ENCODE measurements at regions not wholly inside any gene's neighbourhood (a gene's known extent, or its start where the extent isn't known, plus 50 kb on each side); places are given as distances from the start of the nearest gene placed in this dataset.

- 95% methylated on average over 3 of the region's 3 CpGs for WGBS
- Histone ChIP-seq H3K27me3 (ENCODE audit: insufficient read depth, low read length) (no peaks in the 10 kb centered on the region), H3K4me1 (ENCODE audit: insufficient read depth, low read length) (no peaks in the 10 kb centered on the region), H3K4me3 (ENCODE audit: low read length) (no peak overlapping the region), H3K9ac (ENCODE audit: low read depth, low read length) (no peak overlapping the region), H3K9me3 (ENCODE audit: insufficient read depth, low read depth, low read length) (peaks cover 2% of the 10 kb centered on the region; the same call in 1 of the 2 replicates), H3K27ac (ENCODE audit: low read depth, low read length) (no peak overlapping the region), H3K36me3 (ENCODE audit: insufficient read depth, low read length) (no peaks in the 10 kb centered on the region)
These were observed 91.4 kb downstream of the SUDS3 start for GRCh38 chr12:118467641-118468305.

- Histone ChIP-seq H3K4me1 (ENCODE audit: insufficient read depth, low read length) (no peaks in the 10 kb centered on the region), H3K4me3 (ENCODE audit: low read length) (no peak overlapping the region), H3K9ac (ENCODE audit: low read depth, low read length) (no peak overlapping the region), H3K9me3 (ENCODE audit: insufficient read depth, low read depth, low read length) (peaks cover 2% of the 10 kb centered on the region; the same call in 1 of the 2 replicates), H3K27me3 (ENCODE audit: insufficient read depth, low read length) (no peaks in the 10 kb centered on the region), H3K27ac (ENCODE audit: low read depth, low read length) (no peak overlapping the region), H3K36me3 (ENCODE audit: insufficient read depth, low read length) (no peaks in the 10 kb centered on the region)
- WGBS: 94% methylated on average over 1 of the region's 1 CpG
These were observed 96.6 kb downstream of the SUDS3 start for GRCh38 chr12:118472940-118473339.

- no peaks in the 10 kb centered on the region for H3K4me1 ChIP-seq (ENCODE audit: insufficient read depth, low read length)
- H3K4me3 ChIP-seq (ENCODE audit: low read length): no peak overlapping the region
- no peak overlapping the region for H3K9ac ChIP-seq (ENCODE audit: low read depth, low read length)
- 81% methylated on average over 4 of the region's 4 CpGs for WGBS
- no peaks in the 10 kb centered on the region for H3K27me3 ChIP-seq (ENCODE audit: insufficient read depth, low read length)
- no peak overlapping the region for H3K27ac ChIP-seq (ENCODE audit: low read depth, low read length)
- no peaks in the 10 kb centered on the region for H3K36me3 ChIP-seq (ENCODE audit: insufficient read depth, low read length)
- no peaks in the 10 kb centered on the region for H3K9me3 ChIP-seq (ENCODE audit: insufficient read depth, low read depth, low read length)
These were observed 103.9 kb downstream of the SUDS3 start for GRCh38 chr12:118480235-118480634.

- H3K27ac ChIP-seq (ENCODE audit: low read depth, low read length): no peak overlapping the region
- H3K4me3 ChIP-seq (ENCODE audit: low read length): no peak overlapping the region
- WGBS: 94% methylated on average over 2 of the region's 2 CpGs
These were observed 111.7 kb downstream of the SUDS3 start for GRCh38 chr12:118488034-118488433.

GRCh38 chr12:118493962-118494361, 117.6 kb downstream of the SUDS3 start:
- H3K9ac ChIP-seq (ENCODE audit: low read depth, low read length): no peak overlapping the region
- no peaks in the 10 kb centered on the region for H3K36me3 ChIP-seq (ENCODE audit: insufficient read depth, low read length)
- H3K4me3 ChIP-seq (ENCODE audit: low read length): no peak overlapping the region
- no peaks in the 10 kb centered on the region for H3K9me3 ChIP-seq (ENCODE audit: insufficient read depth, low read depth, low read length)
- no peaks in the 10 kb centered on the region for H3K27me3 ChIP-seq (ENCODE audit: insufficient read depth, low read length)
- no peak overlapping the region for H3K27ac ChIP-seq (ENCODE audit: low read depth, low read length)
- 74% methylated on average over 2 of the region's 2 CpGs for WGBS
- 0 out of 2 replicates have a peak, but pooled peaks cover 3% of the 10 kb centered on the region for H3K4me1 ChIP-seq (ENCODE audit: insufficient read depth, low read length)

More at GRCh38 chr12:118488034-118488433, 111.7 kb downstream of the SUDS3 start:
- Histone ChIP-seq H3K27me3 (ENCODE audit: insufficient read depth, low read length) (no peaks in the 10 kb centered on the region), H3K9me3 (ENCODE audit: insufficient read depth, low read depth, low read length) (peaks cover 22% of the 10 kb centered on the region), H3K4me1 (ENCODE audit: insufficient read depth, low read length) (no peaks in the 10 kb centered on the region), H3K9ac (ENCODE audit: low read depth, low read length) (no peak overlapping the region), H3K36me3 (ENCODE audit: insufficient read depth, low read length) (no peaks in the 10 kb centered on the region)

GRCh38 chr12:118494776-118495175, 118.4 kb downstream of the SUDS3 start:
- Histone ChIP-seq H3K4me1 (ENCODE audit: insufficient read depth, low read length) (0 out of 2 replicates have a peak, but pooled peaks cover 3% of the 10 kb centered on the region), H3K4me3 (ENCODE audit: low read length) (no peak overlapping the region), H3K9ac (ENCODE audit: low read depth, low read length) (no peak overlapping the region), H3K27me3 (ENCODE audit: insufficient read depth, low read length) (no peaks in the 10 kb centered on the region), H3K9me3 (ENCODE audit: insufficient read depth, low read depth, low read length) (no peaks in the 10 kb centered on the region), H3K27ac (ENCODE audit: low read depth, low read length) (no peak overlapping the region), H3K36me3 (ENCODE audit: insufficient read depth, low read length) (no peaks in the 10 kb centered on the region)
- 94% methylated on average over 3 of the region's 3 CpGs for WGBS

GRCh38 chr12:118495296-118495695, 118.9 kb downstream of the SUDS3 start:
- Histone ChIP-seq H3K4me1 (ENCODE audit: insufficient read depth, low read length) (0 out of 2 replicates have a peak, but pooled peaks cover 3% of the 10 kb centered on the region), H3K4me3 (ENCODE audit: low read length) (no peak overlapping the region), H3K36me3 (ENCODE audit: insufficient read depth, low read length) (no peaks in the 10 kb centered on the region), H3K9ac (ENCODE audit: low read depth, low read length) (no peak overlapping the region), H3K9me3 (ENCODE audit: insufficient read depth, low read depth, low read length) (no peaks in the 10 kb centered on the region), H3K27me3 (ENCODE audit: insufficient read depth, low read length) (no peaks in the 10 kb centered on the region), H3K27ac (ENCODE audit: low read depth, low read length) (no peak overlapping the region)
- WGBS: 89% methylated on average over 2 of the region's 2 CpGs

GRCh38 chr12:118498171-118498570, 121.8 kb downstream of the SUDS3 start:
- H3K4me3 ChIP-seq (ENCODE audit: low read length): no peak overlapping the region
- no peaks in the 10 kb centered on the region for H3K36me3 ChIP-seq (ENCODE audit: insufficient read depth, low read length)
- 0 out of 2 replicates have a peak, but pooled peaks cover 3% of the 10 kb centered on the region for H3K4me1 ChIP-seq (ENCODE audit: insufficient read depth, low read length)
- H3K9me3 ChIP-seq (ENCODE audit: insufficient read depth, low read depth, low read length): no peaks in the 10 kb centered on the region
- no peaks in the 10 kb centered on the region for H3K27me3 ChIP-seq (ENCODE audit: insufficient read depth, low read length)
- 95% methylated on average over 3 of the region's 3 CpGs for WGBS
- no peak overlapping the region for H3K27ac ChIP-seq (ENCODE audit: low read depth, low read length)
- no peak overlapping the region for H3K9ac ChIP-seq (ENCODE audit: low read depth, low read length)

- Histone ChIP-seq H3K9me3 (ENCODE audit: insufficient read depth, low read depth, low read length) (no peaks in the 10 kb centered on the region), H3K4me3 (ENCODE audit: low read length) (no peak overlapping the region), H3K4me1 (ENCODE audit: insufficient read depth, low read length) (no peaks in the 10 kb centered on the region), H3K27me3 (ENCODE audit: insufficient read depth, low read length) (no peaks in the 10 kb centered on the region), H3K9ac (ENCODE audit: low read depth, low read length) (no peak overlapping the region), H3K27ac (ENCODE audit: low read depth, low read length) (no peak overlapping the region), H3K36me3 (ENCODE audit: insufficient read depth, low read length) (no peaks in the 10 kb centered on the region)
- 92% methylated on average over 6 of the region's 7 CpGs for WGBS
These were observed 123.9 kb downstream of the SUDS3 start for GRCh38 chr12:118500299-118500698.

- H3K4me3 ChIP-seq (ENCODE audit: low read length): no peak overlapping the region
- no peaks in the 10 kb centered on the region for H3K36me3 ChIP-seq (ENCODE audit: insufficient read depth, low read length)
- no peaks in the 10 kb centered on the region for H3K9me3 ChIP-seq (ENCODE audit: insufficient read depth, low read depth, low read length)
- H3K27me3 ChIP-seq (ENCODE audit: insufficient read depth, low read length): no peaks in the 10 kb centered on the region
- H3K27ac ChIP-seq (ENCODE audit: low read depth, low read length): no peak overlapping the region
- H3K9ac ChIP-seq (ENCODE audit: low read depth, low read length): no peak overlapping the region
- no peaks in the 10 kb centered on the region for H3K4me1 ChIP-seq (ENCODE audit: insufficient read depth, low read length)
- whole genome bisulfite sequencing: 83% methylated on average over 3 of the region's 3 CpGs
These were observed 125.1 kb downstream of the SUDS3 start for GRCh38 chr12:118501489-118501888.

- H3K4me1 ChIP-seq (ENCODE audit: insufficient read depth, low read length): no peaks in the 10 kb centered on the region
- H3K4me3 ChIP-seq (ENCODE audit: low read length): no peak overlapping the region
- H3K27ac ChIP-seq (ENCODE audit: low read depth, low read length): no peak overlapping the region
- H3K36me3 ChIP-seq (ENCODE audit: insufficient read depth, low read length): no peaks in the 10 kb centered on the region
- H3K9ac ChIP-seq (ENCODE audit: low read depth, low read length): no peak overlapping the region
- H3K27me3 ChIP-seq (ENCODE audit: insufficient read depth, low read length): no peaks in the 10 kb centered on the region
- no peaks in the 10 kb centered on the region for H3K9me3 ChIP-seq (ENCODE audit: insufficient read depth, low read depth, low read length)
- WGBS: 92% methylated on average over 3 of the region's 3 CpGs
These were observed 127.1 kb downstream of the SUDS3 start for GRCh38 chr12:118503476-118503875.

GRCh38 chr12:118512669-118513068, 136.3 kb downstream of the SUDS3 start:
- Histone ChIP-seq H3K4me1 (ENCODE audit: insufficient read depth, low read length) (no peaks in the 10 kb centered on the region), H3K4me3 (ENCODE audit: low read length) (no peak overlapping the region), H3K9ac (ENCODE audit: low read depth, low read length) (no peak overlapping the region), H3K36me3 (ENCODE audit: insufficient read depth, low read length) (no peaks in the 10 kb centered on the region), H3K9me3 (ENCODE audit: insufficient read depth, low read depth, low read length) (no peaks in the 10 kb centered on the region), H3K27ac (ENCODE audit: low read depth, low read length) (no peak overlapping the region), H3K27me3 (ENCODE audit: insufficient read depth, low read length) (no peaks in the 10 kb centered on the region)
- 93% methylated on average over 5 of the region's 5 CpGs for WGBS
